ENCODE measurements at regions not wholly inside any gene's neighbourhood (a gene's known extent, or its start where the extent isn't known, plus 50 kb on each side); places are given as distances from the start of the nearest gene placed in this dataset.

- no peak for TF ChIP-seq RAD21 (IDR thresholded peaks at IDR 0.05 in 1 of 2, conservative IDR thresholded peaks at IDR 0.05 in 1 of 2; ENCODE audit: low read depth in 2 of 2, low read length in 2 of 2)
Measured at GRCh38 chr10:88209837-88210561, 346.6 kb downstream of the PTEN start (continued).

Data from H1 (cell line).